Trophoblast cell (in vitro differentiated cells and primary cell): ENCODE measurements at regions not wholly inside any gene's neighbourhood (a gene's known extent, or its start where the extent isn't known, plus 50 kb on each side); places are given as distances from the start of the nearest gene placed in this dataset.
"Not testable (repeated sequence)": the region's sequence is repeated elsewhere in the genome, so short reads cannot be mapped to it uniquely, and the experiment has no call there.

Source experiments
- DNase-seq, 2 donors: peaks; one replicate each; pipeline ENCODE4 v3.0.0-alpha.2; 2016
- H2AFZ ChIP-seq: 2 replicates; pipeline ENCODE4 v1.6.1; 2013; ENCODE audit warnings: low read length, moderate library complexity, mild to moderate bottlenecking; ENCODE audit not compliant: insufficient read depth, poor library complexity
- H2AK5ac ChIP-seq: 2 replicates; pipeline ENCODE4 v1.6.1; 2013; ENCODE audit warnings: mild to moderate bottlenecking, low read length
- H2BK120ac ChIP-seq: 2 replicates; pipeline ENCODE4 v1.6.1; 2013; ENCODE audit warnings: low read length, mild to moderate bottlenecking, moderate library complexity; ENCODE audit not compliant: insufficient read depth, poor library complexity
- H2BK12ac ChIP-seq: 2 replicates; pipeline ENCODE4 v1.6.1; 2013; ENCODE audit warnings: mild to moderate bottlenecking, low read length, moderate library complexity
- H2BK5ac ChIP-seq: 2 replicates; pipeline ENCODE4 v1.6.1; 2013; ENCODE audit warnings: low read length, low read depth, moderate library complexity, mild to moderate bottlenecking; ENCODE audit not compliant: poor library complexity
- H3K14ac ChIP-seq: 2 replicates; pipeline ENCODE4 v1.6.1; 2013; ENCODE audit warnings: mild to moderate bottlenecking, low read length
- H3K18ac ChIP-seq: 2 replicates; pipeline ENCODE4 v1.6.1; 2013; ENCODE audit warnings: mild to moderate bottlenecking, low read length
- H3K23ac ChIP-seq: 2 replicates; pipeline ENCODE4 v1.6.1; 2013; ENCODE audit warnings: low read length
- H3K27ac ChIP-seq: 2 replicates; pipeline ENCODE4 v1.5.1; 2013; ENCODE audit warnings: low read depth, mild to moderate bottlenecking, inconsistent platforms, low read length, moderate library complexity
- H3K27me3 ChIP-seq: 2 replicates; pipeline ENCODE4 v1.6.1; 2013; ENCODE audit warnings: inconsistent platforms, mild to moderate bottlenecking, low read length, moderate library complexity; ENCODE audit not compliant: insufficient read depth
- H3K36me3 ChIP-seq, 2 experiments: 1 replicate in 1 of 2; 2 replicates in 1 of 2; pipeline ENCODE4 v1.6.1; 2013; ENCODE audit warnings: low read length in 2 of 2, mild to moderate bottlenecking in 2 of 2, moderate library complexity in 1 of 2; ENCODE audit not compliant: insufficient read depth in 2 of 2, control insufficient read depth in 1 of 2
- H3K4ac ChIP-seq: 2 replicates; pipeline ENCODE4 v1.6.1; 2013; ENCODE audit warnings: low read depth, mild to moderate bottlenecking, low read length, moderate library complexity
- H3K4me1 ChIP-seq, 2 experiments: 1 replicate in 1 of 2; 2 replicates in 1 of 2; pipeline ENCODE4 v1.6.1; 2013; ENCODE audit warnings: low read length in 2 of 2, mild to moderate bottlenecking in 2 of 2, moderate library complexity in 1 of 2; ENCODE audit not compliant: insufficient read depth in 2 of 2, control insufficient read depth in 1 of 2
- H3K4me2 ChIP-seq: 2 replicates; pipeline ENCODE4 v1.6.1; 2013; ENCODE audit warnings: inconsistent platforms, mild to moderate bottlenecking, low read length, moderate library complexity
- H3K4me3 ChIP-seq: 2 replicates; pipeline ENCODE4 v1.5.1; 2013; ENCODE audit warnings: mild to moderate bottlenecking, low read depth, low read length, inconsistent platforms
- H3K79me1 ChIP-seq: one replicate; pipeline ENCODE4 v1.6.1; 2013; ENCODE audit warnings: low read length
- H3K79me2 ChIP-seq: 2 replicates; pipeline ENCODE4 v1.6.1; 2013; ENCODE audit warnings: low read length, mild to moderate bottlenecking; ENCODE audit not compliant: control insufficient read depth, insufficient read depth, poor library complexity
- H3K9ac ChIP-seq: 2 replicates; pipeline ENCODE4 v1.6.1; 2013; ENCODE audit warnings: mild to moderate bottlenecking, low read length
- H3K9me3 ChIP-seq: 2 replicates; pipeline ENCODE4 v1.6.1; 2013; ENCODE audit warnings: low read depth, mild to moderate bottlenecking, control low read depth, inconsistent platforms, low read length; ENCODE audit not compliant: insufficient read depth
- H4K12ac ChIP-seq: 2 replicates; pipeline ENCODE4 v1.6.1; 2013; ENCODE audit warnings: low read depth, mild to moderate bottlenecking, low read length, moderate library complexity
- H4K8ac ChIP-seq: 2 replicates; pipeline ENCODE4 v1.6.1; 2013; ENCODE audit warnings: low read depth, mild to moderate bottlenecking, low read length, moderate library complexity
- H4K91ac ChIP-seq: one replicate; pipeline ENCODE4 v1.6.1; 2013; ENCODE audit warnings: low read depth, mild to moderate bottlenecking, low read length, moderate library complexity
- WGBS: extraction: QIAGEN DNeasy Blood & Tissue Kit; methylation state at CpG from one replicate; pipeline ENCODE4 v1.1.7; 2013; ENCODE audit warnings: missing lambda C conversion rate; ENCODE audit not compliant: insufficient read length, insufficient coverage; ENCODE audit errors: extremely low coverage; 5-methylcytosine and 5-hydroxymethylcytosine counted together

GRCh38 chr4:151495612-151496011 is 86.6 kb downstream of the FHIP1A start:
- not testable (repeated sequence) for H3K4me1 ChIP-seq, H4K91ac ChIP-seq, H3K14ac ChIP-seq, H3K36me3 ChIP-seq, H2BK5ac ChIP-seq, H3K79me1 ChIP-seq, H3K18ac ChIP-seq, H2AK5ac ChIP-seq, DNase-seq, H3K9me3 ChIP-seq, H3K79me2 ChIP-seq, H2BK120ac ChIP-seq, H3K9ac ChIP-seq, H3K4me2 ChIP-seq, H3K27me3 ChIP-seq, H3K23ac ChIP-seq, H3K4me3 ChIP-seq, H4K12ac ChIP-seq, H3K4ac ChIP-seq, H4K8ac ChIP-seq, H2AFZ ChIP-seq, H3K27ac ChIP-seq, H2BK12ac ChIP-seq
- WGBS, result no CpG with 5 or more reads among the region's 3 CpGs

GRCh38 chr4:151511548-151511947 is 102.6 kb downstream of the FHIP1A start:
- H3K4me1 ChIP-seq, H4K91ac ChIP-seq, H4K8ac ChIP-seq, H3K14ac ChIP-seq, H3K79me2 ChIP-seq, DNase-seq, H3K79me1 ChIP-seq, H2BK120ac ChIP-seq, H3K18ac ChIP-seq, H2AK5ac ChIP-seq, H2AFZ ChIP-seq, H3K27me3 ChIP-seq, H3K27ac ChIP-seq, H3K9me3 ChIP-seq, H3K4me3 ChIP-seq, H3K36me3 ChIP-seq, H3K23ac ChIP-seq, H2BK5ac ChIP-seq, H4K12ac ChIP-seq, H3K9ac ChIP-seq, H3K4ac ChIP-seq, H2BK12ac ChIP-seq, H3K4me2 ChIP-seq: not testable (repeated sequence)
- whole genome bisulfite sequencing, result no CpG with 5 or more reads among the region's 11 CpGs

GRCh38 chr4:151517896-151518295 is 108.9 kb downstream of the FHIP1A start:
- no peak overlapping the region for H2BK120ac ChIP-seq
- no peak overlapping the region for H3K18ac ChIP-seq
- no peak overlapping the region for H3K9ac ChIP-seq
- no peak for DNase-seq
- H3K4me2 ChIP-seq, result no peak overlapping the region
- H4K8ac ChIP-seq, result no peak overlapping the region
- no peak overlapping the region for H3K14ac ChIP-seq
- no peak overlapping the region for H4K91ac ChIP-seq
- H2AK5ac ChIP-seq, result no peak overlapping the region
- H3K4ac ChIP-seq, result no peak overlapping the region
- no peak overlapping the region for H2BK5ac ChIP-seq
- H3K79me2 ChIP-seq, result no peaks in the 10 kb centered on the region
- H3K4me1 ChIP-seq, result no peaks in the 10 kb centered on the region
- H3K4me3 ChIP-seq, result no peak overlapping the region
- no peak overlapping the region for H3K23ac ChIP-seq
- no peaks in the 10 kb centered on the region for H3K79me1 ChIP-seq
- no peaks in the 10 kb centered on the region for H3K9me3 ChIP-seq
- H3K27me3 ChIP-seq, result no peaks in the 10 kb centered on the region
- no peak overlapping the region for H2BK12ac ChIP-seq
- no peak overlapping the region for H4K12ac ChIP-seq
- H3K36me3 ChIP-seq, result no peaks in the 10 kb centered on the region
- H3K27ac ChIP-seq, result no peak overlapping the region
- H2AFZ ChIP-seq, result no peak overlapping the region

- H3K18ac ChIP-seq, result no peak overlapping the region
- H3K27me3 ChIP-seq, result no peaks in the 10 kb centered on the region
- WGBS, result no CpG with 5 or more reads among the region's 3 CpGs
- H3K9me3 ChIP-seq, result no peaks in the 10 kb centered on the region
- no peak overlapping the region for H4K12ac ChIP-seq
- H2BK5ac ChIP-seq, result no peak overlapping the region
- H2BK12ac ChIP-seq, result no peak overlapping the region
- H3K4ac ChIP-seq, result no peak overlapping the region
- no peak overlapping the region for H3K14ac ChIP-seq
- no peak overlapping the region for H2BK120ac ChIP-seq
- no peak overlapping the region for H3K4me3 ChIP-seq
- no peaks in the 10 kb centered on the region for H3K79me1 ChIP-seq
- H2AFZ ChIP-seq, result no peak overlapping the region
- H3K9ac ChIP-seq, result no peak overlapping the region
- no peak overlapping the region for H4K91ac ChIP-seq
- no peak overlapping the region for H4K8ac ChIP-seq
- DNase-seq, result no peak
- no peak overlapping the region for H3K23ac ChIP-seq
- H3K4me1 ChIP-seq, result no peaks in the 10 kb centered on the region
- no peak overlapping the region for H2AK5ac ChIP-seq
- H3K4me2 ChIP-seq, result no peak overlapping the region
- H3K79me2 ChIP-seq, result no peaks in the 10 kb centered on the region
- no peaks in the 10 kb centered on the region for H3K36me3 ChIP-seq
- H3K27ac ChIP-seq, result no peak overlapping the region
These were observed 109.4 kb downstream of the FHIP1A start for GRCh38 chr4:151518359-151518758.
